Renal cortex interstitium (tissue), 11 donors: ENCODE measurements at regions not wholly inside any gene's neighbourhood (a gene's known extent, or its start where the extent isn't known, plus 50 kb on each side); places are given as distances from the start of the nearest gene placed in this dataset.

Source experiments
- DNase-seq, 11 donors: peaks; one replicate each; pipeline ENCODE4 v3.0.0-alpha.2; 2013; ENCODE audit warnings: low read depth in 9 of 11, low spot score in 4 of 11; ENCODE audit errors: extremely low read depth in 1 of 11

DNA sequence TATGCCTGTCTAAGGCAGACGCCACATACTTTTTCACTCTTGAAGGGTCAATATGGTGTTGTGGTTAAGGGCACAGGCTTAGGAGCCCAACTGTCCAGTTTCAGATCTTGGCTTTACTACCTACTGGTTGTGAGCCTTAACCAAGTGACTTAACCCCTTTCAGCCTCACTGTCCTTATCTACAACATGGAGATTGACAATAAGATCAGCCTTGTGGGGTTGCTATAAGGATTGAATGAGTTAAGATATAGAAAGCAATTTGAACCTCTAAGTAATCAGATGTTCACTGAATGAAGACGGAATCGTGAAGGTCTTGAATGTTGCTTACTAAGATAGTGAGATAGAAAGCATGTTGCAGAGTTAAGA lies 121.3 kb upstream of the JUN start:
- no peak for DNase-seq

DNA sequence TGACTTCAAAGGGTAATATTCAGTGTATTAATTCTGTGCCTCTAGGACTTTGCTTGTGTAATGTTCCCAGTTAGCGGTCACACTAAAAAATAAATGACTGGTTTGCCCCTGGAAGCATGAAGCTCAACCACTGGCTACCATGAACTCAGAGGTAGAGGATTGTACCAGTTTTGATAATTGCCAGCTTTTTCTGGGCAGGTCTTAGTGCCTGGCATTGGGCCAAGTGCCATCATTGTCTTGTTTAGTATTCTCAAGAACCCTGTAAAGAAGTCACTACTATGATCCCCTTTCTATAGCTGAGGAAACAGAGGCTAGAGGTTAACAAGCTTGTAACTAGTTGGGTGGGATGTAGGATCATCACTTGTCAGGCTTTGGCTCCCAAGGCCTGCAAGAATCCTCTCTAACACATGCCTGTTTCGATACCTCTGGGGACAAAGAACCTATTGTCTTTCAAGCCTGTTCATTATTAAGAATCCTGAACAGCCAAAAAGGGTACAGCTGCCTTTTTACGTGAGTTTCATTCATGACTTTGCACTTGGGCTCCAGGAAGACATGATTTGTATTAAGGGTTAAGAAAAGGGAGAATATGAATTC lies 121.9 kb upstream of the JUN start:
- DNase-seq = no peak

DNA sequence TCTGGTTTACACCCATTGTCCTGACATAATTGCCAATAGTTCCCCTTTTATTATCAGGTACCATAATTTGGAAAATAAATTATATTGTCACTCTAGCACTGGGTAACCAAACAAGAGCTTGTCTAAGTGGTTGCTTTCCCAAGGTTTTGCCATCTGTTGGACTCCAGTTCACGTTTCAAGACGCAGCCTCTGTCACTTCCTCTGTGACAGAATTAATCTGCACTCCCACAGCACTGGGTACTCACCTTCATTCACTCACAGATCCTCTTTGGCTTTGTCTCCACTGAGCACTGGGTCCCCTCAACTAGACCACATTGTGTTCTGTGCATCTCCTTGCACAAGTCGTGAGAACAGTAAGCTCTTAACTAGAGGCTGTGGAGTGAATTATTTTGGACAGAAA lies 123.6 kb upstream of the JUN start:
- DNase-seq = no peak

DNA sequence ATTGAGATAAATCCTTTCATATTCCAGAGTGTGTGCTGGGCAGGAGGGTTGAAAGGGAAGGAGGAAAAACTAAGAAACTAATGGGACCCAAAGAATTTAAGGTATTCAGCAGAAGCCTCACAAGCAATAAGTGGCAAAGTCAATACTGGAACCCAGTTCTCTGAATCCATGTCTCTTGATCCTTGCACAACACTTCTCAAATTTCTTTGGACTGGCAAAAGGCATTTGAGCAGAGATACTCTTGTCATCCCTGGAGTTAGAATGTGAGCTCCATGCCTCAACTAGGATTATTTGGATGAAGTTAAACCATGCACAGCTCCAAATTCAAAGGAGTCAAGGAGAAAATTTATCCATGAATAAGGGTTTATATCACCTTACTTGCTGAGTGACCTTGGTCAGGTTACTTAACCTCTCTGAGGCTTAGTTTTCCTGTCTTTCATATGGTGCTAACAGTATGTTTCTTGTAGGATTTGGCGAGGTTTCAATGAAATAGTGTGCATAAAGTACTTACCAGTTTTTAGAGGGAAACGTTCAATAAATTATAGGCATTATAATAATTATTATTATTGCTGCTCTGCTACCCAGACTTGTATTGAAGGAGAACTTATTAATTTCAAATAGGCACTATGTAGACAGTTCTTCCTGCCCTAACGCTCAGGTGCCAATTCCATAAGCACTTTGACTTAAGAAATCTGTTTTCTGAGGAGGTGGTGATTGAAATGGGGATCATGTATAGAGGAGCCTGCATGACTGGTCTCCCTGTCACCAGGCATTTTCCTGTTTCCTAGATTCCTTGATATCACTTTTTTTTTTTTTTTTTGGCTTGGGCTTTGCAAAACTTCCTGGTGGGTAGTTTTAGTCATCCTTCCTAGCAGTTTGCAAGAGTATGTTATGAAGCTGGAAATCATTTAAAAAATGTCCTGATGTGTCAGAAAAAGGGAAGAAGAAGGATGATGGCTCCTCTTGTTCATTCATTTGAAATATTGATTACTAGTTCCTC lies 125.0 kb upstream of the JUN start:
- no peak for DNase-seq

DNA sequence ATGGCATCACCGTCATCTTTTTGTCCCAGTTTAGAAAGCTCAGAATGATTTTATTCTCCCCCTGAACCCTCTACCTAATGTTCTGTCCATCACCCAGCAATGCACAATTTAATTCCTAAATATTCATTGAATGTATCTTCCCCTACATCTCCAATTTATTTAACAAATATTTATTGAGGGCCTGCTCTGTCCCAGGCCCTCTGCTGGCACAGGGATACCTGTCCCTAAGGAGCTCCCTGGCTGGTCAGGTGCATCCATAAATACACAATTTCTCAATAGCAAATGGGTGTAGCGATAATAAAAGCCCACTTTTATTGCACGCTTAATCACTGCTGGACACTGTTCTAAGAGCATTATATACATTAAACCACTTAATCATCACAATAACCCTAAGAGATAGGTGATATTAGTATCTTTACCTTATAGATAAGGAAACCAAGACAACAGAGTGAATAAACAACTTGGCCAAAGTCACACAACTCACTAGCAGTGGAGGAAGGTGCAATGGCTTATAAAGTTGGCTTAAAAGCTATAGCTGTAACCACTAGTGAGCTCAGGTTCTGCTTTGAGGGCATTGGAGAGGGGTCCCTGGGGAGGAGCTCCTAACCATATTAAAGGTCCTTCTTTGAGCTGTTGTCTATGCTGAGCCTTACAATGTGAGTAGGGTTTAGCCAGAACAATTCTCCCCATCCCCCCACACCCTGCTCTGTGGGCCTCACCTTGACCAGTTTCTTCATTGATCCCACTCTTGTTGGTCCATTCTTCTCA lies 126.3 kb upstream of the JUN start:
- no peak for DNase-seq

DNA sequence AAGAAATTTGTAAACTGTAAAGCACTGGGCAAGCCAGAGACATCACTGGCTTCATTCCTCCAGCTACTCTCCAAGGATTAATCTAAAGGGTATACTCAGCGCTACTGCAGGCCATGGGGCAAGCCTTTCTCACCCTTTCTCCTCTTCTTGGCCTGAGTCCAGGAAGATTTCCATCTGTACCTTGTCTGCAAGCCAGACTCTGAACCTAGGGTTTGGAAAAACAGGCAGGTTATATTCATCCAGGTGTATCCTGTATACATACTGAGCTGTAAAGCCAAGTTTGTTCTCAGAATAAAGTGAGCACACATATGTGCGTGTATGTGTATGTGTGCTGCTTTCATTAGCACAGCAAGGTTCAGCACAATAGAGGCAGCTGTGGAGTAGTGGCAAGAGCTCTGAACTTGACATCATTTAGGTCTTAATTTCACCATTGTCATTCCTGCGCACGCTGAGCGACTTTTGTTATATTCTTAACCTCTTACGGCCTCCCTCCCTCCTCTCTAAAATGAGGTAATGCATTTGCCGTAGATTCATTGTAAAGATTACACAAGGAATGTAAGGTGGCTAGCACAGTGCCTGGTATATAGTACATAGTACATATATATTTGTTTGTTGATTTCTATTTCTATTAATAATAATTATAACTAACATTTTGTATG lies 128.1 kb upstream of the JUN start:
- DNase-seq = no peak

DNA sequence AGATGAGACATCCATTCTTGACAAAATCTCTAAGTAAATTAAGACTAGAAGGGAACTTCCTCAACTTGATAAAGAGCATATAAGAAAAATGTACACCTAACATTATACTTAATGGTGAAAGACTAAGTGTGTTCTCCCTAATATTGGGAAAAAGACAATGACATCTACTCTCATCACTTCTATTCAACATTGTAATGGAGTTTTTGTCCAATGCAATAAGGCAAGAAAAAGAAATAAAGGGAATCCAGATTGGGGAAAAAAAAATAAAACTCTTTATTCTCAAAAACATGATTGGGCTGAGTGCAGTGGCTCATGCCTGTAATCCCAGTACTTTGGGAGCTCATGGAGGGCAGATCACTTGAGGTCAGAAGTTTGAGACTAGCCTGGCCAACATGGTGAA lies 131.1 kb upstream of the JUN start:
- no peak for DNase-seq

DNA sequence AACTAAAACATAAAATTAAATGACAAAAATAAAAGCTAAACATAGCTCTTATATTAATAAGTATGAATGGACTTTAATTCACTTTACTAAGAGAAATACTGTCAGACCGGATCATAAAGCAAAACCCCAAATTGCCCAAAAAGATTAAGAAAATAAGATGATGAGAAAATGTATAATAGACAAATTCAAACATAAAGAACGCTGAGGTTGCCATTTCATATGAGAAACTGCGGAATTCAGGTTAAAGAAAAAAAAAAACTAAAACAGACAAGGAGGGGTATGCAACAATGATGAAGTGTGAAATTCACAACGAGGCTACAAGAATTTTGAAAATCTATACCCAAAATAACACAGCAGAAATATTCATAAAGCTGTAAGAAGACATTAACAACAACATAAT lies 133.6 kb upstream of the JUN start:
- DNase-seq = no peak

DNA sequence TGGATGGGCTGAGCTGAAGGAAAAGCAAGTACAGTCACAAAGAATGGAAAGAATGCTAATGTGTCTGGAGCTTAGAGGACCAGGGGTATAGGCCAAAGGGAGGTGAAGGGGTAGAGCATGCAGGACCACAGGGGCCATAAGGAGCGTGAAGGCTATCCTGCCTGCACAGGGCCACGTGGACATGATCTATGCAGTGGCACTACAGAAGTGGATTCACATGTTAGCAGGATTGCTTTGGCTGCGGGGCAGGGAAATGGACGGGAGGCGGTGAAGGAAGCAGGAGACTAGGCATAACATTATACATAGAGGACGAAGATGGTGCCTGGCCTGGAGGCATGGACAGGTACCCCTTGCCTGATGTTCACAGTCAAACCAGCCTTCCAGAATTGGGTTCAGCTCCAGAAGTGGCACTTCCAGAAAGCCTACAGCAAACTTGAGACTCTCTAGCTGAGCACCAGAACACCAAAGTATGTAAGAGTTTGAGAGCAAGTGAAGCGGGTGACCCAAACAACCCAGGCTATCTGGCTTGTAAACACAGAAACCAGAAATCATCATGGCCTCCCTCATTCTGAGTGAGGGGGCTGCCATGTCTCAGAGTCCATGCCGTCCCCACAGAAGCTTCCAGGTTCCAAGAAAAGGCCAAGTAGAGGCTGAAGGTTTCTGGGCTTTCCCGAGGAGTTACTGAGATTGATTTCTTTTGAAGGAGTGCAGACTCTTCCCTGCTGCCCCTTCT lies 135.5 kb upstream of the JUN start:
- no peak for DNase-seq

DNA sequence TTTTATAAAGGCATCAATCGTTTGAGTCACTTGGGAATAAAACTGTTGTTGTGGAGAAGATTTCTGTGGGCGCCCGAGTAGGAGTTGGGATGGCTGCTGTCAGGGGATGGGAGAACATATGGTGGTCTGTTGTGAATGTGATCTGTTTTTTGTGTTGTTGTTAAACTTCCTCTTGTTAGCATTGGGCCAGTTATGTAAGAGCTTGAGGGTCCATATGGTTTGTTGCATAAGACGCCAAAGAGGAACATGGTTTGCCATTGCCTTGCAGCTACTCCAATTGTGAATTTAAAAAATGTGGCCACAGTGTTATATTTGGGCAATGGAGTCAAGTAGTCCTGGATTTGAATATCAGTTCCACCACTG lies 136.1 kb upstream of the JUN start:
- DNase-seq = no peak

DNA sequence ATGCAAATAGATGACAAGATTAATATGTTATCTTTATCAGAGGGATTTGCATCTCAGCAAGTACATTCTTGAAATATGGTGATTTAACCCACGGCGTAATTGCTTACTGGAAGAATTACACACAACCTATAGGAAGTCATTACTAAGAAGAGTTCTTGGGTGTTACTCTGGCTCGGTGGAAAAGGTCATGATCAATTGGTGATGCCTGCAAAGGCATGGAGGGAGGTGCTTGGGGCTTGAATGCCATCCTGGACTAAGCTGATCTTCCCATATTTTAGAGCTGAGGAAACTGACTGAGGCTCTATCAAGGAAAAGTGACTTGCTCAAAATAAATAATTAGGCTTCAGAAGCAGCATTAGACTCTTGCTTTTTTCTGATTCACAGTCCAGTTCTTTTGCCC lies 137.5 kb upstream of the JUN start:
- DNase-seq = no peak

DNA sequence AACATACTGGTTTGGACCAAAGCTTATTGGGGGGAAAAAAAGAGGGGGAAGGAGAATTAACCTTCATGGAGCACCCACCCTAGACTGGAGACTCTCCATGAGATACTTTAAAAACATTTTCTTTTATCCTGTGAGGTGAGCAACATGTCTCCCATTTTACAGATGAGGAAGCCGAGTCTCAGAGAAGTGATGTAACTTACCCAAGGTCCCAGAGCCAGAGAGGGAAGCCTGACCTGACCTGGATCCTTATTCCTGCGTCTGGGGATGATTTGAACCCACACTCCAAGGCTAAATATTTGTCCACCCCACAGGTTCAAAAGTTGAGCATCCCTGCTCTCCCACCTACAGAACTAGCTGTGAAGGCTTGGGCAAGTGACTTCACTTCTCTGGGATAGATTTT lies 137.9 kb upstream of the JUN start:
- no peak for DNase-seq

DNA sequence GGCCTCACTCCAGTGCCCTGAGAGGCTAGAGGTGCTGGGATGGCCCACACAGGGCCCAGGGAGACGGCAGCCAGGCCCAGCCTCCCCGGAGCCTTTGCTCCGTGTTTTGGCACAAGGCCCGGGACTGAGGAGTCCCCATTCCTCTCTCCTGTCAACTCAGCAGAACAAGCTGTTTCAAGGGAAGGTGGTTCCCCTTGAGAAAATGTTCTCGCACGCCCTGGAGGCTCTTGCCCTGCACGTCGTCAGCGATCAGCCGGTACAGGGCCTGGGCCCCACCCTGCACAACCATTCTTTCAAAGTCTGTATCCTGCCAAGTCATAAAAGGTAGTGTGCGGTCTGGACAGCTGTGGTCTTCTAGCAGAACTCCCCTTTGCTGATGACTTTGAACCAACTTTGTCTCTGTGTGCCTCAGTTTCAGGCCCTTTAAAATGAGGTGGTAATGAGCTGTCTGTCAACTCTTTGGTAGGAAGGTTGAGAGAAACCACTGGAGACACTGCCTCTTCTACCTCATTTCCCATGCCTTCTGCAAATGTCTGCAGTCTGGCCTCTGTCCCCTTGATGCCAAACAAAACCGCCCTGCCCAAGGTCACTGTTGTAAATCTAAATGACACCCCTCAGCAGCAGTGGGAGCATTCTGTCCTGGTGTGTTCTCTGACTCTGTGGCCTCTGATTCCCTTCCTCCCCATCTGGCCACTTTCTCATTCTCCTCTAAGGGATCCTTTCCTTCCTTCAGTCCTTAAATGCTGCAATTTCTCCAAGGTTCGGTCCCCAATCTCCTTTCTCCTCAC lies 138.6 kb upstream of the JUN start:
- peak in 6 of 11 donors; percentile 19 to 61 (median 47) for DNase-seq

DNA sequence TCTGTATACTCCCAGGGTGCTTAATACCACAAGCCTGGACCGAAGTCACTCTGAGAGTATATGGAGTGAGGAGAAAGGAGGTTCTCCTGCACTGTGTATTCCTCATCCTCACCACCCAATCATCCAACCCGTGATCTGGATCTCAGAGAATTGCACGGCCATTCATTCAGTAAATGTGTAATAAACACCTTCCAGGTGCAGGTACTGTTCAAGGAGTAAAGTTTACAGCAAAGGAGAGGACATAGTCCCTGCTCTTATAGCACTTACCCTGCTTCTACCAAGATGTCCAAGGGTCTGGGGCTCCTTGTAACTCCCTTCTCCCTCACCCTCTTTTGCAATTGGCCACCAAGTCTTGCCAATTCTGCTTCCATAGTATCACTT lies 139.2 kb upstream of the JUN start:
- no peak for DNase-seq

DNA sequence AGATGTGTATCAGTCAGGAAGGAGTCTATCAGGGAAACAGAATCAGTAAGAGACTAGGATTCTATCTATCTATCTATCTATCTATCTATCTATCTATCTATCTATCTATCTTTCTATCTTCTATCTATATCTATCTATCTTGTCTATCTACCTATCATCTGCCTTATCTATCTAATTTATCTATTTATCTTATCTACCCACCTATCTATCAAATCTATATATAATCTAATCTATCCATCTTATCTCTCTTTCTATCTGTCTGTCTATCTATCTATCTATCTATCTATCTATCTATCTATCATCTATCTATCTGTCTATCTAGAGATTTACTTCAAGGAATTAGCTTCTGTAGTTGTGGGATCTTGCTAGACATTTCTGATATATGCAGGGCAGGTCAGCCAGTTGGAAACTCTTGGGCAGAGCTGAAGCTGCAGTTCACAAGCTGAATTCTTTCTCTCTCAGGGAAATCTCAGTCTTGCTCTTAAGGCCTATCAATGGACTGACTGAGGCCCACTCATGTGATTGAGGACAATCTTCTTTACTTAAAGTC lies 140.2 kb upstream of the JUN start:
- DNase-seq = no peak

DNA sequence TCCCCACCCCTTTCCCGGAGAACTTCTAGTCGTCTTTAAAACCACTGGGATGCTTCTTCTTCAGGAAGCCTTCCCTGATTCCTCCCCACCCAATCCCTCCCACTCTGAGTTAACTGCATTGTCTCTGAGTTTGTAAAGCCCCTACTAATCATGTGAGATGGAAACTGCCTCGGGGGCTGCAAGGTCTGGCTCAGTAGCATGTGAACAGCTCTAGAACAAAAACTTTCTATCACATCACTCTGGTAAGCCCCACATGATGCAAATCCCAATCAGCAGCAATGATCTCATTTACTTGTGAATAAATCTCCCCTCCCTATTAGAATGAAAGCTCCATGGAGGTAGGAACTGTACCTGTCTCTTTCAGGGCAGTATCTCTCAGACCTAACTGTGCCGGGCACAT lies 141.0 kb upstream of the JUN start:
- no peak for DNase-seq

DNA sequence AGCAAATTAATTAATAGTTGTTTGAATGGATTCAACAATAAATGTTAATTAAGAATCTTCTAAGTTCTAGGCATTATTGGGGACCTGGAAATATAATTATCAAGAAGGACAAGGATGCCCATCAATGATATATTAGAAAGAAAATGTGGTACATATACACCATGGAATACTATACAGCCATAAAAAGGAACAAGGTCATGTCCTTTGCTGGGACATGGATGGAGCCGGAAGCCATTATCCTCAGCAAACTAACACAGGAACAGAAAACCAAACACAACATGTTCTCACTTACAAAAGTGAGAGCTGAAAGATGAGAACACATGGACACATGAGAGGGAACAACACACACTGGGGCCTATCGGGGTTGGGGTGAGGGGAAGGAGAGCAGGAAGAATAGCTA lies 141.4 kb upstream of the JUN start:
- no peak for DNase-seq

DNA sequence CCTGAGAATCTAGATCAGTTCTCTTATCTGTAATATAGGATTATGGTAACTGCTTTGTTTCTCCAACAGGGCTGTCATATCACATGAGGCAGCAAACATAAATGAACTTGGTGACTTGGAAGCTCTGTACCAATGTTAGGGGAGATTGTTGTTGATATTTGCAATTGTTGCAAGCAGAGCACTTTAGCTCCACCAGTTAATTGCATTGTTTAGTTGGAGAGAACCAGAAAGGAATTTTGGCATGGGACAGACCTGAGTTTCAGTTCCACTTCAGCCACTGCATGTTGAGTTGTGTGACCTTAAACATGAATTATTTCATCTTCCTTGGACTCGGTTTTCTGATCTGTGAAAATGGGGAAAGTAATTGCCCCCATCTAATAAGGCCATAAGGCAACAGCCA lies 142.3 kb upstream of the JUN start:
- no peak for DNase-seq
